GM18951 (cell line): ENCODE measurements at regions not wholly inside any gene's neighbourhood (a gene's known extent, or its start where the extent isn't known, plus 50 kb on each side); places are given as distances from the start of the nearest gene placed in this dataset.

ENCODE experiments used
- POLR2A ChIP-seq: IDR thresholded peaks from 4 replicates; pipeline ENCODE4 v1.6.1; 2011; ENCODE audit warnings: mild to moderate bottlenecking; ENCODE audit not compliant: insufficient read length, insufficient read depth; ENCODE audit errors: extremely low read depth
- in situ Hi-C: fragments of 300-500 bp; cut with MboI; formaldehyde crosslinking; loops from one replicate; pipeline ENCODE4 v1.12.0; 2022; ENCODE audit warnings: low sequenced_read_pairs, mixed read lengths, inconsistent platforms; ENCODE audit not compliant: unreplicated experiment

DNA sequence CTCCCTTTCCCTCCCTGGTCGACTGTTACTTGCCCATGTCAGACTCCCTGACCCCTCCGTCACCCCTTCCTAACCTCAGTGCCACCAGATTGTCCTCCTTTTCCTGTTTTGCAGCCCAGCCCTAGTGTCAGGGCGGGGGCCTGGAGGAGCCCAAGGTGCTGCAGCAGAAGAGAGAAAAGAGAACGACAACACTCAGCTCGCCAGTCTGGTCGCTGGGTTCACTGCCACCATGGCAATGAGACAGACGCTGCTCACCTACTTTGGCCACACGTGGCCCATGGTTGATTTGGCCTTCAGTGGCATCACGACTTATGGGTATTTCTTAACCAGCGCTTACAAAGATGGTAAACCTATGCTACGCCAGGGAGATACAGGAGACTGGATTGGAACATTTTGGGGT is 108.4 kb upstream of the RMDN2 start:
- in situ Hi-C loops: no loop called here
- no peak for TF ChIP-seq POLR2A

DNA sequence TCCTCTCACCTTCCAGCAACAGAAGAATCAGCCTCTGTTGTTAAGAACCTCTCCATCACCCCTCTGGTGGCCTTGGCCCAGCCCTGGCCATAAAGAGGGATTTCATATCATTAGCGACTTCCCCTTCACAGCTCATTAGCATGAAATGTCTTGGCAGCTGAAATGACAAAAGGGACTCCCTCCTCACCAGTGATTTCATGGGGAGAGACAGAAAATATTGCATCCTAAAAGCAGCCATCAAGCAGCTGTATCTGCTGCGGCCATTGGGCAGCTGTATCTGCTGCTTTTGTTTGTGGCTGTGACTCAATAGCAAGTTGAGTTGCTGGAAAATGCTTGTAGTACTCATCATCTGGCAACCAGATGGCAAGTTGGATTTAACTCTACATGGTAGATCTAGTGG is 105.9 kb upstream of the RMDN2 start:
- TF ChIP-seq POLR2A: no peak
- in situ Hi-C loops: no loop called here

DNA sequence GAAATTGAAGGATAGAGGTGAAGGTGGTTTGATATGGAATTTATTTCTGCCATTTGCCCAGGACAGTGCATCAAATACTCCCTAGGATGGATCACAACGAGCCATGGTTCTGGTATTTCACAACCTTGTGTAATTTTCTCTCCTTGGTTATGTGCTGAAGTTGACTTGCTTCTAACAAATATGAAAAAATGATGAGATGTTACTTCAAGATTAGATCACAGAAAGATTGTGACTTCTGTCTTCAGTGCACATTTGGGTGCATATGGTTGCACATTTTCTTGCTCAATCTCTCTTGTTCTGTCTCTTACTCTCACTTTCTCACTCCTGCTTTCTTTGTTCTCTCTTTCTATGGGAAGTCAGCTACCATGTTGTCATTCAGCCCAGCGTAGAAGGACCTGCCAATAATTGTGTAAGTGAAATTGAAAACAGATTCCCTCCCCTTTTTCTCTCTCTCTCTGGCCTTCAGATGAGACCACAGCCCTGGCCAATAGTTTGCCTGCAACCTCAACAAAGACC is 104.6 kb upstream of the RMDN2 start:
- in situ Hi-C loops: no loop called here
- no peak for TF ChIP-seq POLR2A

- in situ Hi-C loops: no loop called here
Observed at GRCh38 chr2:37825586-37825985, 99.5 kb upstream of the RMDN2 start.

DNA sequence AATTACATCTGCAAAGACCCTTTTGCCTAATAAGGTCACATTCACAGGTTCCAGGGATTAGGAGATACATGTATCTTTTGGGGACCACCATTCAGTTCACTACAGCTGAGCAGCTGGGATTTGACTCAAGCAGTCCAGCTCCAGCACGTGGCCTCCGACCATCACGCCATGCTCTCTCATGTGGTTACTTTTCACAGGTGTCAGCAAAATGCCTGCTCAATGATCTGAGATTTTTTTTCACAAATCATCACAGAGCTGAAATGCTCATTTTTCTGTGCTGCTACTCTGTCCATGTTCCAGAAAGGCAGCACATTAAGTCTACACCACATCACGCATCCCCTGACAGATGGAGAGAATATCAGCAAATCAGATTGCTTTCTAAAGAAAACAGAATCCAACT is 98.5 kb upstream of the RMDN2 start:
- no peak for TF ChIP-seq POLR2A
- in situ Hi-C loops: no loop called here

More at GRCh38 chr2:37825586-37825985, 99.5 kb upstream of the RMDN2 start:
- TF ChIP-seq POLR2A: no peak

- in situ Hi-C loops: no loop called here
- no peak for TF ChIP-seq POLR2A
Observed at GRCh38 chr2:37827455-37827854, 97.6 kb upstream of the RMDN2 start.

GRCh38 chr2:37827911-37828511 is 97.1 kb upstream of the RMDN2 start:
- in situ Hi-C loops: no loop called here
- no peak for TF ChIP-seq POLR2A

- TF ChIP-seq POLR2A: no peak
- in situ Hi-C loops: no loop called here
Observed at GRCh38 chr2:37829202-37829601, 95.9 kb upstream of the RMDN2 start.

- in situ Hi-C loops: loop anchor here (5.0 to 10.0 kb wide), 2 partner anchors 52 to 415 kb away; no protein-coding TSS in a partner anchor
- TF ChIP-seq POLR2A: no peak
Observed at GRCh38 chr2:37829616-37830395, 95.3 kb upstream of the RMDN2 start.

GRCh38 chr2:37830636-37831035 is 94.5 kb upstream of the RMDN2 start:
- no peak for TF ChIP-seq POLR2A
- in situ Hi-C loops: loop anchor here (5.0 to 10.0 kb wide), 2 partner anchors 52 to 416 kb away; no protein-coding TSS in a partner anchor

DNA sequence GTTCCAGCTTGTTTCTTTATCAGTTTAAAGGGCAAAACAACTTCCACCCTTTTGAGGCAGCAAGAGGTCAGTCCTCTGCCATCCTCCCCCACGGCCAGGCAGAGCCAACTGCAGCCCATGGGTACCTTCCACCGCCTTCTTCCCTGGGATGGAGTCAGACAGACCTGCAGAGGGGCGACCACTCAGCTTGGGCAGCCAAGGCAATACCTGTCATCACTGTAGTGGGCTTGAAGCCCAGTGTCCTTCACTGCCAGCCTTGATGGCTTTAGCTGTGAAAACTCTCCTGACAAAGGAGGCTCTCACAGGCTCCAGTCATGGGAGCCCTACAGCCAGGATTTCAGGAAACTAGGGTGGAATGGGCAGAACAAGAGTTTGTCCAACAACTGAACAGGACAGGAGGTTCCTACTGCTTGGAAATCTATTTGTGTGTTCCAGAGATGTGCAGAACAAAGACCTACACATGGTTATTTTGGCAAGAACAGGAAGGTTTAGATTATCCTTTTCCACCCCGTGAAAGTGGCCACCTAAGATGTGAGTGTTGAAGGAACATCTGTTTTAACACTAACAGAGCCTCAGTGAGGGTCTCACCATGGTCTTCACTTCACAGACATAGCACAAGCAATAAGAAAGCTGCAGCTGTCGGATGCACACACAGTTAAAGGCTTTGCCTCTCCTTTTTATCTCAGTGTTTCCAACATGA is 93.9 kb upstream of the RMDN2 start:
- in situ Hi-C loops: loop anchor here (5.0 to 10.0 kb wide), 2 partner anchors 51 to 416 kb away; no protein-coding TSS in a partner anchor
- no peak for TF ChIP-seq POLR2A

DNA sequence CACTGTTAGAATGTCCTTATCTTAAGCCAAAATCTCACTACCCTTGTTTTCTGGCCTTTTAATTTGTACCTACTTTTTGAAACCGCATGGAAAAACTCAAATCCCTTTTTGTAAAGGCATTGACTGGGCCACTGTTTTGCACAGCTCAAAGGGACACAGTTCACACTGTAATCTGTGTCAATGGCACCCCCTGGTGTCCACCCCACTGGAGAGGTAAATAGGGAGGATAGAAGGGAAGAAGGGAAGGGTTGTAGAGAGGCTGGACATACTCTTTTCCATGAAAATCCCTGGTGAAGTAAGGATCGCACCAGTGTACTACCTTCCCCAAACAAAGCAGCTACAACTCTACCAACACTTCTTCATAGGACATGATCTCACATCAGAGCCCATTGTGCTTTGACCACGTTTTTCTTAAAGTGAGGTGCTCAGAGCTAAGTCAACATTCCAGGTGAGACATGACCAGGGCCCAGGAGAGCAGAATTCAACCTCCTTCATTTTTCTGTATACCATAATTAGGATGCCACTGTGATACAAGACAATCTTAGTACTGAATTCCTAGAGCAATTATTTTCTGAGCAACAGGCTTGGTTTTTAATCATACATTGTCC is 92.4 kb upstream of the RMDN2 start:
- in situ Hi-C loops: loop anchor here (5.0 to 10.0 kb wide), 2 partner anchors 50 to 418 kb away; no protein-coding TSS in a partner anchor
- TF ChIP-seq POLR2A: no peak

- no peak for TF ChIP-seq POLR2A
- in situ Hi-C loops: loop anchor here (5.0 to 10.0 kb wide), 2 partner anchors 49 to 419 kb away; no protein-coding TSS in a partner anchor
Observed at GRCh38 chr2:37833423-37833822, 91.7 kb upstream of the RMDN2 start.
